ENCODE measurements at regions not wholly inside any gene's neighbourhood (a gene's known extent, or its start where the extent isn't known, plus 50 kb on each side); places are given as distances from the start of the nearest gene placed in this dataset.

- DNase-seq = no peak
Observed at GRCh38 chr9:13378154-13378553, 98.7 kb upstream of the MPDZ start.

- DNase-seq = no peak
Observed at GRCh38 chr9:13377171-13377925, 97.9 kb upstream of the MPDZ start.

GRCh38 chr9:13372510-13372909 is 93.0 kb upstream of the MPDZ start:
- DNase-seq = no peak

GRCh38 chr9:13369431-13369830 is 89.9 kb upstream of the MPDZ start:
- no peak for DNase-seq

- DNase-seq = no peak
Observed at GRCh38 chr9:13367784-13368183, 88.3 kb upstream of the MPDZ start.

GRCh38 chr9:13364271-13365000 is 84.9 kb upstream of the MPDZ start:
- no peak for DNase-seq

- no peak for DNase-seq
Observed at GRCh38 chr9:13361076-13361475, 81.6 kb upstream of the MPDZ start.

- no peak for DNase-seq
Observed at GRCh38 chr9:13360188-13360587, 80.7 kb upstream of the MPDZ start.

GRCh38 chr9:13358128-13358527 is 78.6 kb upstream of the MPDZ start:
- DNase-seq = peak; percentile 76

GRCh38 chr9:13354733-13355132 is 75.2 kb upstream of the MPDZ start:
- no peak for DNase-seq

- no peak for DNase-seq
Observed at GRCh38 chr9:13352451-13352979, 73.0 kb upstream of the MPDZ start.

GRCh38 chr9:13351778-13352386 is 72.4 kb upstream of the MPDZ start:
- DNase-seq = no peak

GRCh38 chr9:13332571-13332970 is 53.1 kb upstream of the MPDZ start:
- DNase-seq = no peak

GRCh38 chr9:13331320-13331719 is 51.8 kb upstream of the MPDZ start:
- no peak for DNase-seq

GRCh38 chr9:13330396-13331004 is 51.0 kb upstream of the MPDZ start:
- DNase-seq = no peak

Measured in right hindlimb (tissue), 1 donor.